ENCODE measurements at regions not wholly inside any gene's neighbourhood (a gene's known extent, or its start where the extent isn't known, plus 50 kb on each side); places are given as distances from the start of the nearest gene placed in this dataset.

GRCh38 chr14:42322531-42323284, 716.0 kb downstream of the LRFN5 start:
- TF ChIP-seq, protein P1, sequence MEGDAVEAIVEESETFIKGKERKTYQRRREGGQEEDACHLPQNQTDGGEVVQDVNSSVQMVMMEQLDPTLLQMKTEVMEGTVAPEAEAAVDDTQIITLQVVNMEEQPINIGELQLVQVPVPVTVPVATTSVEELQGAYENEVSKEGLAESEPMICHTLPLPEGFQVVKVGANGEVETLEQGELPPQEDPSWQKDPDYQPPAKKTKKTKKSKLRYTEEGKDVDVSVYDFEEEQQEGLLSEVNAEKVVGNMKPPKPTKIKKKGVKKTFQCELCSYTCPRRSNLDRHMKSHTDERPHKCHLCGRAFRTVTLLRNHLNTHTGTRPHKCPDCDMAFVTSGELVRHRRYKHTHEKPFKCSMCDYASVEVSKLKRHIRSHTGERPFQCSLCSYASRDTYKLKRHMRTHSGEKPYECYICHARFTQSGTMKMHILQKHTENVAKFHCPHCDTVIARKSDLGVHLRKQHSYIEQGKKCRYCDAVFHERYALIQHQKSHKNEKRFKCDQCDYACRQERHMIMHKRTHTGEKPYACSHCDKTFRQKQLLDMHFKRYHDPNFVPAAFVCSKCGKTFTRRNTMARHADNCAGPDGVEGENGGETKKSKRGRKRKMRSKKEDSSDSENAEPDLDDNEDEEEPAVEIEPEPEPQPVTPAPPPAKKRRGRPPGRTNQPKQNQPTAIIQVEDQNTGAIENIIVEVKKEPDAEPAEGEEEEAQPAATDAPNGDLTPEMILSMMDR (IDR thresholded peaks at IDR 0.05; ENCODE audit: low read depth, low read length): no peak
- H3K4me3 ChIP-seq (ENCODE audit: low read depth, low read length): no peak overlapping the region

DNA sequence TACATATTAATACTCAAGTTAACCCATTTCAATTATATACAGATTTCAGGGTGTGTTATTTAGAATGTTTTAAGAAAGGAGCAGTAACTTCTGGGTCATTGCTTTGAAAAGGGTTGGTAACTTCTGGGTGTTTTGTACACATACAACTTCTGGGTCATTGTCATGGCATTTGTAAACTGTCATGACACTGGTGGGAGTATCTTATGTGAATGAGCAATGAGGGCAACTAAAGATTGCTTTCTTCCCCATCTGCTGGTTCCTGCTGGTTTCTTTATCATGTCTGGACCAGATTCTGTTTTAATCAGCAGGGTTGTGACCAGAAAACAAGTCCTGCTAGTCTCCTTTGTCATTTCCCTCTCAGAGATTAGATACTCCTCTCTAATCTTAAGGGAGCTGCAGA, 713.3 kb downstream of the LRFN5 start:
- TF ChIP-seq, protein P1 (IDR thresholded peaks at IDR 0.05; ENCODE audit: low read depth, low read length): no peak
- H3K4me3 ChIP-seq (ENCODE audit: low read depth, low read length): no peak overlapping the region

- no peak overlapping the region for H3K4me3 ChIP-seq (ENCODE audit: low read depth, low read length)
- TF ChIP-seq, protein P1 (IDR thresholded peaks at IDR 0.05; ENCODE audit: low read depth, low read length): no peak
Measured at GRCh38 chr14:42316693-42317092, 710.0 kb downstream of the LRFN5 start.

DNA sequence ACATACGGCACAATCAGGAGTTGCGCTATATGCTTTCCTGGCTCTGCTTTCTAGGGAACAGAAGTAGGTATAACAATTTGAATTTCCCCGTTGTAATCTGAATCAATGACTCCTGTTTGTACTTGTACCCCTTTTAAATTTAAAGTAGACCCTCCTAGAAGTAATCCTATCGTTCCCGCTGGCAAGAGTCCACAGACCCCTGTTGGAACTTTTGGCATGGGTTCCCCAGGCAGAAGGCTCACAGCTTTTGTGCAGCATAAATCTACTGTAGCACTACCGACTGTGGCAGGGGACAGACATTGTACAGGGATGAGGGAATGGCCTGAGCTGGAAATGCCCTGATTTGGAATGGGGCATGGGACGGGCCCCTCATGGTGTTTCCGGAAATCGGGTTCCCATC, 705.2 kb downstream of the LRFN5 start:
- TF ChIP-seq, protein P1 (IDR thresholded peaks at IDR 0.05; ENCODE audit: low read depth, low read length): no peak
- no peak overlapping the region for H3K4me3 ChIP-seq (ENCODE audit: low read depth, low read length)

- H3K4me3 ChIP-seq (ENCODE audit: low read depth, low read length): no peak overlapping the region
- TF ChIP-seq, protein P1 (IDR thresholded peaks at IDR 0.05; ENCODE audit: low read depth, low read length): no peak
Measured at GRCh38 chr14:42307239-42307825, 700.7 kb downstream of the LRFN5 start.

DNA sequence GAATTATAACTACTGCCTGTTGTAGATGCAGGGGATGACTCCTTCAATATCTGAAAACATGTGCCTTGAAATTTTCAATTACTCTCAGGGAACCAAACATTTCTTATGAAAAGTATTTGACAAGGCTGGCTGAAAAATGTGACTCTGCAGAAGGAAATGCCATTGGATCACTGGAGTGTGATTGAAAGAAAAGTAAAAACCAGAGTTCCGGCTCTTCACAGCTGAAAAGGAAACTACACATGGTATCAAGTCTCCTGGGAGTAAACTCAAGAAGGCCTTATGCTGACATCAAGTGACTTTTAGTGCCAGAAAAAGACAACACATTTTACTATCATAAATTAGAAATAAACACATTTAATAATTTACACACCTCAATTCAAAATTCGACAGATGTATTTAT, 693.0 kb downstream of the LRFN5 start:
- H3K4me3 ChIP-seq (ENCODE audit: low read depth, low read length): no peak overlapping the region
- TF ChIP-seq, protein P1 (IDR thresholded peaks at IDR 0.05; ENCODE audit: low read depth, low read length): no peak

- TF ChIP-seq, protein P1 (IDR thresholded peaks at IDR 0.05; ENCODE audit: low read depth, low read length): no peak
- H3K4me3 ChIP-seq (ENCODE audit: low read depth, low read length): no peak overlapping the region
Measured at GRCh38 chr14:42293180-42293579, 686.5 kb downstream of the LRFN5 start.

Data from WI38 (cell line).